H1 (cell line): ENCODE measurements at regions not wholly inside any gene's neighbourhood (a gene's known extent, or its start where the extent isn't known, plus 50 kb on each side); places are given as distances from the start of the nearest gene placed in this dataset.

Source experiments
- HDAC2 ChIP-seq, 2 experiments: fragments of 300-600 bp in 1 of 2; sonication (generic) in 1 of 2; IDR thresholded peaks; 2 replicates each; pipeline ENCODE4 v1.6.1; 2011 to 2012; ENCODE audit warnings: low read depth in 2 of 2, low read length in 2 of 2, mild to moderate bottlenecking in 2 of 2, moderate library complexity in 2 of 2, borderline replicate concordance in 1 of 2, inconsistent platforms in 1 of 2
- POU5F1 ChIP-seq: IDR thresholded peaks from 2 replicates; pipeline ENCODE4 v1.6.1; 2011; ENCODE audit warnings: low read depth, mild to moderate bottlenecking, low read length, moderate library complexity
- TBP ChIP-seq: IDR thresholded peaks from 2 replicates; pipeline ENCODE4 v1.6.1; 2011; ENCODE audit warnings: low read depth, low read length, improper control_type of control experiment

DNA sequence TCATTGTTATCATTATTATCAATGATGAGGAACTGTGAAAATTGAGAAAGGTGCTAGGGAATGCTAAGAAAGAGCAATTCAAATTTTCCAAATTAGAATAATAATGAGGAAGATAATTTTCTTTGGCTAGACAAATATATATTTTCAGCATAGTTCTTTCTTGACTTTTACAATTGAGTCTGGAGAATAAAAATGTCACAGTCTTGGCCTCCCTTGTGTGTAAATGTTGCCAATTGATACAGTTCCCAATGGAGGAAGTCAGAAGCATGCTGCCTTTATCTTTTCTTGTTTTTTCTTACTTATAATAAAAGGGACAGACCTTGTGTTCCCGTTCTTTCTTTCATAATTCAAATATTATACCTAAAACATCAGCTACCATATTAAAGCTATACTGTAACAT is 774.4 kb downstream of the SI start (continued):
- TF ChIP-seq TBP (no peak), HDAC2 (IDR thresholded peaks at IDR 0.05; ENCODE audit: borderline replicate concordance in 1 of 2, low read depth in 2 of 2, low read length in 2 of 2) (no peak), POU5F1 (no peak)
